Dermis blood vessel endothelial cell (primary cell): ENCODE measurements at regions not wholly inside any gene's neighbourhood (a gene's known extent, or its start where the extent isn't known, plus 50 kb on each side); places are given as distances from the start of the nearest gene placed in this dataset.
"Not testable (repeated sequence)": the region's sequence is repeated elsewhere in the genome, so short reads cannot be mapped to it uniquely, and the experiment has no call there.

Experiments used
- DNase-seq: peaks from one replicate; pipeline ENCODE4 v3.0.0; 2010

DNA sequence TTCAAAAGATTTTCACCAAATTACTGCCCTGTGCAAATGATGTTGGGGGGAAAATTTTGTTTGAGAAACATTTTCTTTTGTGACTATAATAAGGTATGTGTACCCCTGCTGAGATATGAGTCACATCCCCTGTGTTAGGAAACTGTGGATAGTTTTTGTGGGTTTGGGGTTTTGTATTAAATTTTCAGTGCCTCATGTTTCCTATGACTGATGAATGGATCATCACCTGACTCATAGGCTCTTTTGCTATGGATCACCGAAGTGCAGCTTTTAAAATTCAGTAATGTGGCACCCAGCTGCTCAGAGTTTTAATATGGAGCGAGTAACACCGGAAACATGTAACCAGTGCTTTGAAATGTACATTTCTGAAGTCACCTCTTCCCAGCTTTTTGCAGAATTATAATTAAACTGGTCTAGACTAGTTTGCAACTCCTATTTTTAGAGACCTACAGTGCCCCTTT, 167.4 kb upstream of the HMGA2 start:
- DNase-seq, result peak; percentile 89

DNA sequence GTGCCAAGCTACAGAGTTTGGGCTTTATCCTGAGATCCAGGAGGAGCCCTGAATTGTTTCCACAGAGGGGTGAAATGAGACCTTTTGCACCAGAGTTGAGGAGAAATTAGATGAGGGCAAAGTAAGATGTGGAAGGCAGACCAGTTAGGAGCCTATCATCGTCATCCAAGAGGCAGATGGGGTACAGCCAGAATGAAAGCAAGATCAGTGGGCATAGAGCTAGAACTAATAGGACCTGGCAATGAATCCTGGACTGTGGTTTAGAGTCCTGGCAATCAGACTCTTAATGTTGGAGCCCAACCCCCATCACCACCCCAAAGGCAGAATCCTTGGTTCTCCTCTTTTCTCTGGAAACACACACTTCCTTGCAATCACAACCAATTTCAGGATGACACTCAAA, 166.6 kb upstream of the HMGA2 start:
- no peak for DNase-seq

DNA sequence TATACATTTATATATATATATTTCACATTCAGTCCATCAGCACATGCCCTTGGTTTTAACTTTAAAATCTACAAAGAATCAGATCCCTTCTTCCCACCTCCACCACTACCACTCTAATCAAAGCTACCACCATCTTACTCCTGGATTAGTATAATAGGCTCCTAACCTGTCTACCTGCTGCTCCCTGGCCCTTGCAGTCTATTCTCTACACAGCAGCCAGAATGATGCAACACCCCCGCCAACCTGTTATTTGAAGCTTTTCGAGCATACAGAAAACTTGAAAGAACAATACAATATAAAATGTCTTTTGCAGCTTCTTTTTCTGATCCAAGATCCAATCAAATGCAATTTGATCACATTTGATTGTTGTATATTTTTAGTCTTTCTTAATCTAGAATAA, 165.9 kb upstream of the HMGA2 start:
- no peak for DNase-seq

DNA sequence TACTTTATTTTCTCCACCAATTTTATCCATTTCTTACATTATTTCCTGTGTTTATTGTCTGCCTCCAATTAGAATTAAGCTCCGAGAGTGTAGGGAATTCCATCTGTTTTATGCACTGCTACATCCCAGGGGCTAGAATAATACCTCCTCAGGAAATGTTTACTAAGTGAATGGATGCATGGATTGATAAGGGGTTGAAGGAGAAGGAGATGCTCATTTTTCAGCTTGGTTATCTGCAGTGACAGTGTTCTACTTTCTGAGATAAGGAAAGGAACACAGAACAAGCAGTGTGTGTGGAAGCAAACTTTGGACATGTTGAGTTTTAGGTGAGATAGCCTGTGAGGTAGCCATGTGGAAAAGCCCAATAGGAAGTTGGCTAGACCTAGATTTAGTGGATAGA, 164.6 kb upstream of the HMGA2 start:
- DNase-seq, result peak; percentile 23

DNA sequence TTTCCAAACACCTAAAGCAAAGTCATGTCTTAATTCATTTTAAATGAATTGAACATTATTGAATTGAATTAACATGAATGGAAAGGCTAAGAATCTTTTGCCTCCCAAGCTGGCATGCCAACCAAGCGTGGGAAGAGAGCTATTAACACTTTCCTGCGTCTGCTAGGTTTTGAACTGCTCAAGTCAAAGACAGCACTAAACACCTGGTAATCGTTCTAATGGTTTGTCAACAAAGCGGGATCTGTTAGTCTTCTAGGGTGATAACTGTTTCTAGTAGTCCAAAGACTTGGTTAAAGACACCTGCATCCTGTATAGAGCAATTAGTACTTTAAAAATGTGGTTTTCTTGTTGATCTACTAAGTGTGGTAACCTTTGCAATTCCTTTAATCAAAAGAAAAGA, 164.2 kb upstream of the HMGA2 start:
- no peak for DNase-seq

DNA sequence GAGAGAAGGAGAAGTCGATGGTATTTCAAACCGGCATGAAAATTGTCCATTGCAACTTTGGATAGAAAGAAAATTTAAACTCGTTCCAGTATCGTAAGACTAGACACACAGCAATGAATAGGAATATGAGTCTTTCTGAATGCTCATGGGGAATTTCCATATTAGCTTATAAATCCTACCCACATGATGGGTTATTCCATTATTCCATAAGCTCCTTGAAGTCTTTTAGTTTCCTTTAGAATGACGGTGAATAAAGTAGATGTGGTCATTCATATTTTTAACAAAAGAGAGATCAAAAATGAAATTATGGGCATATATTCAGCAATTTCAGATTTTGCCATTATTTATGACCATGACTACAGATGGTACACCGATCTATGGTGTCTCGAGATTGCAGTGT, 163.4 kb upstream of the HMGA2 start:
- DNase-seq, result no peak

DNA sequence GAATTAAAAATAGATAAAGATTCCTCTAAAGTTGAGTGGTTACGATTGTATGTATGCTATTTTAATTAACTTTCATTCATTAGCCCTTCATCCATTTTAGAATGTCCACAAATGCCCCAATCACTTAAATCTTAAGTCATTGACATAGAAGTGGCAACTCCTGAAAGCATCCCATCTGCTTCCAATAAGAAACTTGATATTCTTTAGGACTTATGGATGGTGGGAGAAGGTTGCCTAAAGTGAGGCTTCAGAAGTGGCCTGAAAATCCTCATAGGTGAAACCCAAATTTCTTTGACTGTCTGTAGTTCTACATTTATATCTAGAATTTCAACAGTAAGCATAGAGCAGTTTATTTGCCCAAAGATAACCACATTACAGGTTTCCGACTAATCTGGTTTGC, 161.7 kb upstream of the HMGA2 start:
- DNase-seq, result no peak

DNA sequence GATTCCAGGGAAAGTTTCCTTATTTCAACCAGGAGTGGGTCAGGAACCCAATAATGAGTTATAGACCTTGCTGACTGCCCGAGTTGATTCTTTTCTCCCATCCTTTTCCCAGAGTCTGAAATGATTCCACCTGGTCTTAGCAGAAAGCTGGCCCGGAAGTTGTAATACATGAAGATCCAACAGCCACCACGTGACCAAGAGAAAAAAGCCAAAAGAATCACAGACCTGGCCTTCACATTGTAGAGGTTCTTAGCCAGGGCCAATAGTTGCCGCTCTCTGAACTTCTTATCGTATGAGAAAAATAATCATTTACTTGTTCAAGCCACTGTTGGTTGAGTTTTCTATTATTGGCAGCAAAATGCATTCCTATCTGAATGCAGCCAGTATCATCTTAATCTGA, 161.2 kb upstream of the HMGA2 start:
- no peak for DNase-seq

DNA sequence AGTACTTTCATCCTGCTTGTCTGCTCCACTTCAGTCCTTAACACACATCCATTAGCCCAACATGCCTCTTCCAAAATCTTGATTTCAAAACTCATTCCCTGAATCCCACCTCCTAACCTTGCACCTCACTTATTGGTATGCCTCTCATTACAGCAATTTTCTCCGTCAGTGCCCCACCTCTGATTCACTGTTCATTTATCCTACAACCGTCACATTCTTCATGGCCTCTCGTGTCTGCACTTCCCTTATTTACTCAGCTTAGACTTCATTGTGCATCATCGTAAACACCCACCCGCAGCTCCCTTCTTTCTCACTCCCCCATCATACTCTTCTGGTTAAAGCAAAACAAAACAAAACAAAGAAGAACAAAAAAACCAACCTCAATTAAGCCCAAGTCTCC, 160.6 kb upstream of the HMGA2 start:
- DNase-seq, result no peak

DNA sequence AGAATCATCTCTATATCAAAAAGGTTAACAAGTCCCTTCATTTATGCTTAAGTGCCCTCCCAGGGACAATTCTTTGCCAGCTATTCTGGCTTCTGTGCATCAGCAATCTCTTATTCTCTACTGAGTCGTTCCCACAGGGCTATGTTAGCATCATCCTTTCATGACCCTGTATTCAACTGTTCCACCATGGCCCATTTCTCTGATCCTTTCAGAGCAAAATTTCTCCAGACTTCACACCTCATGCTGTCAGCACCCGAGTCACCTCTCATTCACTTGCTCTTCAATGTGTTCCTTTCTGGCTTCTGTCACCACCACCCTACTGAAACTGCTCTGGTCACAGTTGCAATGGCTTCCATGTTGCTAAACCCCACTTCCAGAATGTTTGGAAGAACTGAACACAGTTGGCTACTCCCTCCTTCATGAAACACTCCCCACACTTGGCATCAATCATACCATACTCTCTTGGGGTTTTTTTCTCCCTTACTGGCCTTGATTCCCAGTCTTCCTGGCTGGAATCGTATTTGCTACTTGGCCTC, 159.5 kb upstream of the HMGA2 start:
- DNase-seq, result no peak

DNA sequence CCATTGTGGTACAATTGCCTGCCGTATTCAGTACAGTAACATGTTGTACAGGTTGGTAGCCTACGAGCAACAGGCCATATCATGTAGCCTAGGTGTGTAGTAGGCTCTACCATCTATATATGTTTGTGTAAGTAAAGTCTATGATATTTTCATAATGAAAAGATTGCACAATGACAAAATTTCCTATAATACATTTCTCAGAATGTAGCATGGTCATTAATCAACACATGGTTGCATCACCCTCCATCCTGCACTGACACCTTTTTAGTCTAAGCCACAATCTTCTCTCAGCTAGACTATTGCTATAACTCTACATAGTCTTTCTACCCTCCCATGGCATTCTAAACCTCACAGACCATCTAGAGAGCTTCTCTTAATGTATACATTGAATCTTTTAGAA, 158.5 kb upstream of the HMGA2 start:
- DNase-seq, result no peak

DNA sequence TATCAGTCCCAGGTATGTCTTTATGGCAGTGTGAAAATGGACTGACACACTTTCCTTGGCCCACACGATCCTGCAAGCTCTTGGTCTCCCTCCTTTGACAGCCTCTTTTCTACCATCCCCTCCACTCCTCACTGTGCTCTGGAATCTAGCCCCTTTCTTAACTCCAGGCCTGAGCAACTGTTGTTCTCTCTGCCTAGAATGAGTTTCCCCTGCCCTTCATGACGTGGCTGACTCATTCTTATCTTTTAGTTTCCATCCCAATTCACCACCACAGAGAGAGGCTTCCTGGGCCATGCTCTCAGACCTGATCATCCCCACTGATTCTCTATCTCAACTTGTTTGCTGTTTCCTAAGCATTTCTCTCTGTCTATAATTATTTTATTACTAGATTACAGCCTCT, 157.4 kb upstream of the HMGA2 start:
- no peak for DNase-seq

DNA sequence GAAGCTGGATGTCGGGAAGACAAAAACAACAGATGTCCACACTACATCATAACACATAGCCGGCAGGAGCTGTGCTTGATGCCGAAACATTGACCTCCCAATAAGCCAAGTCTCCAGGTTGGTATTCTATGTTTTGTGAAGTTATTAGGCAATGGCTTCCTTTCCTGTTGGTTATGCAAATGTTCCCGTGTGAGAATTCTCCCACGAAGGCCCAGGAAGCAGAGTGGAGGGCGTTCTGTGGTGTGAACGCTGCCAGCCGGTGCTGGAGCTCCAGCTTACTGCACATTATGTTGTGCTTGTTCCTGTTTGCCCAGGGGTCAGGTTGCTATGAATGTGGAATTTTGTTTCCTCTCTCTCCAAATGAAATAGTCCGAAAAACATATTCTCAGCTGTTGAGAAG, 156.4 kb upstream of the HMGA2 start:
- peak; percentile 42 for DNase-seq

DNA sequence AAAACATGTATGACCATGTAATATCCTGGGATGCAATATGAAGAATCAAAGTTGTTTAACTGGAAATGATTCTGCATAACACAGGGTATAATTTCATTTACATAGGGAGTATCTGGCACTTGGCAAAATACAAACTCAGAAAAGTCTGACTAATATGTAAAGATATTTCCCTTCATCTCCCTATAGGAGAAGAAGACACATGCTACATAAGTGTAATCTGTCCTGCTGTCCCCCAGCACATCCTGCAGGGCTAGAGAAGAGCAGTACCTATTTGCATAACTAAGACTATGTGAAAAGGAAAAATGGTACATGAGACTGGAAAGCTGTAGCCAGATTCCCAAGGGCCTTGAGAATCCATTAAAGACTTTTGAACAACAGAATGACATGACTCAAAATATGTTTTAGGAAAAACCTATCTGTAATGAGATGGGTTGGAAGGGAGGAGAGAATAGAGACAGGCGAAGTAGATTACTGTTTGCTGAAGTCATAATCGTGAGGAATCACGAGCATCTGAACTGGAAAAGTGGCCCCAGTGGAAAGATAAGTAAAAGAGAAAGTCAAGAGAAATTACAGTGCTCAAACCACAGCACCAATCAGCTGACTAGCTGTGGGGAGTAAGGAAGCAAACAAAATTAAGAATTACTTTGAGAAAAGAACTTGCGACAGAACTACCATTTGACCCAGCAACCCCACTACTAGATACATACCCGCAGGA, 155.1 kb upstream of the HMGA2 start:
- DNase-seq, result no peak

DNA sequence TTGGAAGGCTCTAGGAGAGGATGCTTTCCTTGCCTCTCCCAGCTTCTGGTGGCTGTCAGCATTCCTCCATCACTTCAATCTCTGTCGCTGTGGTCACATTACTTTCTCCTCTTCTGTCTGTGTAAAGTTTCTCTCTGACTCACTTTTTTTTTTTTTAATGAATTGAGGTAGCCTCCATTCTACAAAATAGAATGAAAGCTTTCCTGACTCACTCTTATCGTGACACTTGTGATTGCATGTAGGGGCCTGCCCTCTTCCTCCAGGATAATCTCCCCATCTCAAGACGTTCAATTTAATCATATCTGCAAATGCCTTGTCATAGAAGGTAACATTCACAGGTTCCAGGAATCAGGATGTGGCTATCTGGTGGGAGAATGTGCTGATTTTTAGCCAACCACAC, 153.5 kb upstream of the HMGA2 start:
- no peak for DNase-seq

DNA sequence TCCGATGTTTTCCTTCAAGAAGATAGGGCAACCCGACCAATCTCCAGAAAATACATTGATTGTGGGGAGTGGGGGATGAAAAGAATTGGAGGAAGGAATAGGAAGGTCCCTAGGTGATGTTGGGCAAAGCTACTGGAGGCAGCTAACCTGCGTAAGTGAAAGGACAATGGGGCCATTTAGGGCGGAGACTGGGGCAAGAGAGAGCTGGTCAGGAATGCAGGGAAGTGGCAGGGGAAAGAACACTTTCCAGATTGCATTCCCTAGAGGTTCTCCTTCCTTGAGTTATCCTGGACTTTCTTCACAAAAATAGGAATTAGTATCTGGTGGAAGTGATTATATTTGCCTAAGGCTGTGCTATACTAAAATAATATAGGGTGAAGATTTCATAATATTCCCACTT, 151.8 kb upstream of the HMGA2 start:
- DNase-seq, result no peak

DNA sequence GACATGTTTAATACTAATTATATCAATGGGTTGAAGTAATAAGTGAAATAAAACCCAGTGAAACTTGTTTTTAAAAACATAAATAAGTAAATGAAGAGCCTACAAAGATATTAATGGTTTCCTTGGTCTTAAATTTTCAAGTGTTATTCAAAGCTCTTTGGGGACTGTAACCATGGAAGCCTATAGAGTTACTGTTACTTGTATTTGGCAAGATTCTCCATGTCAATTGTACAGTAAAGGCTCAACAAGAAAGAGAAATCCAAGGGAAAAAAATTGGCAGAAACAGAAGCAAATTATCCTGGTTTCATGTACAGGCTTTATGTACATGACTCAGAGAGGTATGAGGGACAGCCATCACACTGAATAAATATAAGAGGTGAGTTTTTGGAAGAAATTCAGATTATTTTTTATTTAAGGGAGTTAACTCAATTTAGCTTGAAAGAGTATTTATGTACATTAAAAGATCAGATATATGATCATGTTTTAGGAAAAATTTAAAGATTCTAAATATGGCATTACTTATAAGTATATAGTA, 151.1 kb upstream of the HMGA2 start:
- DNase-seq, result no peak

DNA sequence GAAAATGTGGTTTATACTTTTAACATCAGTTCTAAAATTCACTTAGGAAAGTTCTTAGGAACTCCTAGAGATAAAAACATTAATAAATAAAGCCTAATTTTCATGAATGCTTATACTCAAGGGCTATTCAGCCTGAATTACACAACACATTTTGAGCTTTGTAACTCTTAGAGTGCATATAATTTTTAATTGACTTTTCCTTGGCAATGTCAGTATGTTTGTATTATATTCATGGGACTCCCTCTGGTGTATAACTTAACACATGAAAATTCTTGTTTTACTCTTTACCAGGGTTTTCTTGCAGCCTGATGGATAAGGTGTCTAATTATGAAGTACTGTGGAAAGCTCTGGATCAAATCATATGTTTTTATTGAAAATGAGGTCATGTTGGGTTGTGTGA, 150.6 kb upstream of the HMGA2 start:
- peak; percentile 37 for DNase-seq

DNA sequence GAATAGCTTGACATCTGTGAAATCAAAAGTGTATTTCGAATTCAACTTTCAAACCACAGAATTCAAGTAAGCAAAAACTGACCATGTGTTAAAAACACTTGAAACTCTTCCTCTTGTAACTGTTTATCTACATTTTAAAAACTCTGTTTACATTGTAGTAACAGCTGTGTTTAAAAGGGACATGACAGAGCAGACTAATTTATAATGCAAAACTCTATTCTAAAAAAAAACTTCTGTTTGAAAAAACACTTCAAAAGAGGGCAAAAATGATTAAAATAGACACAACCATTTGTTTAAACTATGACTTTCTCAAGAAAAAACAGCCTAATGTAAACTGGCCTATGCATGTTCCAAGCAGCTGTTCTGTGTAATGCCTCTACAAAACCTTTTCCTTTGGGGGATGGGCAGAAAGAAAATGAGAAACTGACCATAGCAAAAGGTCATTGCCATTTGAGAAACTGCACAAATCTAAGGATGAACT, 149.1 kb upstream of the HMGA2 start:
- DNase-seq, result no peak

DNA sequence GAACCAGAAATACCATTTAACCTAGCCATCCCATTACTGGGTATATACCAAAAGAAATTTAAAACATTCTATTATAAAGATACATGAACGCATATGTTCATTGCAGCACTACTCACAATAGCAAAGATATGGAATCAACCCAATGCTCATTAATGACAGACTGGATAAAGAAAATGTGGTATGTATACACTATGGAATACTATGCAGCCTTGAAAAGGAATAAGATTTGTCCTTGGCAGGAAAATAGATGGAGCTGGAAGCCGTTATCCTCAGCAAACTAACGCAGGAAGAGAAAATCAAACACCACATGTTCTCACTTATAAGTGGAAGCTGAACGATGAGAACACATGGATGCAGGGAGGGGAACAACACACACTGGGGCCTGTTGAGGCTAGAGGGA, 146.1 kb upstream of the HMGA2 start:
- DNase-seq, result not testable (repeated sequence)

DNA sequence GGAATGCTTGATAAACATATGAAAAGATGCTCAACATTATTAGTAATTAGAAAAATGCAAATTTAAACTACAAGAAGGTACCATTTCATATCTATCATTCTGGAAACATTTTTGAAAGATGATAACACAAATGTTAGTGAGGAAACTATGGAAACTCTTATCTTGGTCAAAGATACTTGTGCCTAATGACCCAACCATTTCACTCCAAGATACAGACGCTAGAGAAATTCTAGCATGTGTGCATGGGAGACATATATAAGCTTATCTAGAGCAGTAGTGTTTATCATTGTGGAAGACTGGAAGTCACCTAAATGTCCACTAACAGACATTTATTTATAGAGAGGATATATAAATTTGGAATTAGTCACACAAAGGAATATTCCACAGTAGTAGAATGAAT, 143.1 kb upstream of the HMGA2 start:
- no peak for DNase-seq

DNA sequence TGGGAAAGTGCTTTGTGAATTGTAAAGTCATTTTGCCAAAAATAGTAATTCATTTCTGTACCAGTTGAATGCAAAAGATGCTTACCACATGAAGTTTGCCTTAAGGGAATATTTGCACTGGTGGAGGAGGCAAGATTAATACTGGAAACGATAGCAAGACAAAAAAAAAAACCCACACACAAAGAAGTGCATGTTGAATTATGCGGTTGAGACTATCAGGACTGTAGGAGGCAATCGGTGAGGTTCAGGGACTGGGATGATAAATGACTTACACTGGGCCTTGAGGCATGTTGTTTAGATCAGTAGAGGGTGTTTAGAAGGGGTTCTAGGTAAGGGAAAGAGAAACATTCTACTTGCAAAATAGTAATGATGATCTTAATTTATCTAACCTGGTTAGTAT, 142.2 kb upstream of the HMGA2 start:
- DNase-seq, result no peak

DNA sequence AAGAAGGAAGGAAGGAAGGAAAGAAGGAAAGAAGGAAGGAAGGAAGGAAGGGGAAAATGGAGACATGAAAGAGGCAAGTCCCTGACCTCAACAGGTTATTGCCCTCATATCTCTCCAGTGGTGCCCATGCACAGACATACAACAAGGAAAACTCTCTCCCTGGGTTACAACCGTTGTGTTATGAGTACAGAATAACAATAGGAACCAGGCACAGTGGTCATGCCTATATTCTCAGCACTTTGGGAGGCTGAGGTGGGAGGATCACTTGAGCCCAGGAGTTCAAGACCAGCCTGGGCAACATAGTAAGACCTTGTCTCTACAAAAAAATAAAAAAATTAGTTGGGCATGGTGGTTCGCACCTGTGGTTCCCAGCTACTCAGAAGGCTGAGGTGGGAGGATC, 139.4 kb upstream of the HMGA2 start:
- DNase-seq, result no peak

DNA sequence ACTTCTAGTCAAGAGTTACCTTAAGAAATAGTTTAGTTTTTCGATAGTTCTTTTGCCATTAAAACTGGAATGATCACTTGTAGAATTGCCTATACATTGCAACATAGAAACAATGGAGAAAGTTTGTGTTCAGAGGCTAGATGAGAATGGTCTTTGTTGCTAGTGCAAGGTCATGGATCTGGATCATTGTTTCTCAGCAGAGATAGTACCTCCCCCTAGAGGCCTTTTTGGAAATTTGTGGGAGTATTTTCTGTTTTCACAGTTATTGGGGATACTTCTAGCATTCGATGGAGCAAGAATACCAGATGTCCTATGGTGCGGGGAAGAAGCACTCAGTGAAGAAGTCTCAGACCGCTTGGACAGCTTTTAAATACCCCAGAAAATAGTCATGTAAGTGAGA, 138.8 kb upstream of the HMGA2 start:
- peak; percentile 68 for DNase-seq

DNA sequence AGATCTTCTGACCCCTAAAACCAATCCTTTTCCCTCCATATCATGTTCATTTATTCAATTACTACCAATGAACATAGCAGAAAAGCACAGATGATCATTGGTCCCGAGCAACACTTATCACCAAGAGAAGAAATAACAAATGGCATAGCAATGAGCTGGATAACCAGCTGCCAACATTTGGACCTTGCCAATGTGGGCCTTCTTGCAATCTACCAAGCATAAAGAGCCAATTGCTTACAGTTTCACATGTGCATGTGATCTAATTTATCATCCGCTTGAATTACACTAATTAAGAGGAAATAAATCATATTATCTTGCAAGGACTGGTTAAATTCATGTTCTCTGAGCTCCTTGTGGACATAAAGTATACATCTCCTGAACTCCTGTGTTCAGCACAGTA, 134.8 kb upstream of the HMGA2 start:
- DNase-seq, result no peak
